ENCODE measurements at regions not wholly inside any gene's neighbourhood (a gene's known extent, or its start where the extent isn't known, plus 50 kb on each side); places are given as distances from the start of the nearest gene placed in this dataset.

DNA sequence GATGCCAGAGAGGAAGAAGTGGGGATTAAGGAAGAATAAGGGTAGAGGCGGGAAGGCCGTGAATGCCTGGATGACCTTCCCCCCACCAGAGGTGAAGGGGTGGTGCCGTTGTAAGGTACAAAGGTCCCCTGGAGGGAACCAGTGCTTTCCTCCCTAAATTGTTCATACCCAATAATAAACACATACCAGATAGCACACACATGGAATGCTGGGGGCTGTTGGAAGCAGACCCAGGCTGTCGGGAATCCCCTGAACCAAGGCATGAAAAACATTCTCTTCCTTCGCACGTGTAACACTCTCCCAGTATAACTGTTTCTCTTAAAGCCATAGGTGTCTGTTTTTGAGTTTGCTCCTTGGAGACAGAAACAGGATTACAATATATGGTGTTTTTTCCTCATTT, 107.1 kb upstream of the CTAGE1 start:
- no TSS peak for BruUV-seq (replicated peaks)
- no peaks in the 10 kb centered on the region for H3K9me3 ChIP-seq (replicated peaks; ENCODE audit: control insufficient read depth, insufficient read depth, low read length)
- FAIRE-seq, result no peak
- WGBS (ENCODE audit: insufficient coverage, insufficient replicate concordance, low lambda C conversion rate, missing lambda C conversion rate), result 41% methylated on average over 6 of the region's 6 CpGs
- no peak overlapping the region for H3K4me3 ChIP-seq
- no peaks in the 10 kb centered on the region for H3K79me2 ChIP-seq (ENCODE audit: control insufficient read depth, insufficient read depth, low read length)
- no peak for ATAC-seq
- H4K20me1 ChIP-seq (ENCODE audit: control insufficient read depth, insufficient read depth), result no peaks in the 10 kb centered on the region
- intact Hi-C loops (cut with micrococcal nuclease; ENCODE audit: unreplicated experiment) (no loop called here), in situ Hi-C loops (cut with MboI) (no loop called here)
- H3K36me3 ChIP-seq (ENCODE audit: control insufficient read depth in 2 of 2, insufficient read depth in 2 of 2, low read length in 1 of 2), result no peaks in the 10 kb centered on the region
- H3K4me2 ChIP-seq (ENCODE audit: control insufficient read depth, insufficient read depth), result no peak overlapping the region
- H3K27ac ChIP-seq (ENCODE audit: control insufficient read depth, insufficient read depth), result no peak overlapping the region
- H3K4me1 ChIP-seq (ENCODE audit: control insufficient read depth, insufficient read depth, low read length), result no peaks in the 10 kb centered on the region
- ChIA-PET CTCF (interaction anchor here (0.6 kb wide), 1 partner anchor 781 kb away, joined by 4 read pairs; no protein-coding TSS in a partner anchor), POLR2A (no interaction called here), RAD21 (ENCODE audit: unreplicated experiment) (no interaction called here), SMC1A (ENCODE audit: uncharacterized antibody, unreplicated experiment) (no interaction called here)
- TF ChIP-seq BCL3 (IDR thresholded peaks at IDR 0.05; ENCODE audit: borderline replicate concordance, insufficient read depth, low read depth, low read length, poor library complexity, severe bottlenecking), result no peak
- TF ChIP-seq TAF1 (IDR thresholded peaks at IDR 0.05; ENCODE audit: borderline replicate concordance, low read depth, low read length), result no peak
- TF ChIP-seq IRF3 (IDR thresholded peaks at IDR 0.05), result no peak
- TF ChIP-seq POLR2AphosphoS5 (IDR thresholded peaks at IDR 0.05; ENCODE audit: low read length), result no peak
- no peak for TF ChIP-seq ZSCAN29 (IDR thresholded peaks at IDR 0.05)
- TF ChIP-seq SRF (IDR thresholded peaks at IDR 0.05; ENCODE audit: low read depth in 2 of 2, low read length in 2 of 2), result no peak
- no peak for DNase-seq (ENCODE audit: low read depth, low spot score)
- no peaks in the 10 kb centered on the region for H3K27me3 ChIP-seq (replicated peaks in 1 of 2; ENCODE audit: control insufficient read depth in 2 of 2, insufficient read depth in 2 of 2, low read length in 1 of 2)
- H2AFZ ChIP-seq (ENCODE audit: control insufficient read depth, low read depth, low read length), result no peak overlapping the region
- H3K9ac ChIP-seq (ENCODE audit: control insufficient read depth, insufficient read depth, low read length), result no peak overlapping the region

- POLR2A ChIA-PET, result no interaction called here
- in situ Hi-C loops (cut with MboI), result no loop called here
- ATAC-seq (no peak), DNase-seq (ENCODE audit: low read depth, low spot score) (no peak), FAIRE-seq (no peak)
- WGBS (ENCODE audit: insufficient coverage, insufficient replicate concordance, low lambda C conversion rate, missing lambda C conversion rate), result 39% methylated on average over 3 of the region's 3 CpGs
- CTCF ChIA-PET, result no interaction called here
- SMC1A ChIA-PET (ENCODE audit: uncharacterized antibody, unreplicated experiment), result no interaction called here
- RAD21 ChIA-PET (ENCODE audit: unreplicated experiment), result no interaction called here
- no peaks in the 10 kb centered on the region for H3K4me1 ChIP-seq (ENCODE audit: control insufficient read depth, insufficient read depth, low read length)
- intact Hi-C loops (cut with micrococcal nuclease; ENCODE audit: unreplicated experiment), result no loop called here
- TF ChIP-seq EGR1 (IDR thresholded peaks at IDR 0.05; ENCODE audit: borderline replicate concordance in 1 of 2, low read depth in 2 of 2, low read length in 2 of 2) (no peak), TBL1XR1 (IDR thresholded peaks at IDR 0.05; ENCODE audit: low read depth, low read length) (no peak), YBX1 (IDR thresholded peaks at IDR 0.05) (no peak), ASH2L (IDR thresholded peaks at IDR 0.05; ENCODE audit: borderline replicate concordance, low read depth) (no peak), CBX5 (IDR thresholded peaks at IDR 0.05; ENCODE audit: low read depth) (no peak), HDGF (IDR thresholded peaks at IDR 0.05) (no peak), RB1 (IDR thresholded peaks at IDR 0.05; ENCODE audit: borderline replicate concordance) (no peak), EZH2 (IDR thresholded peaks at IDR 0.05; ENCODE audit: borderline replicate concordance, control insufficient read depth, low read depth, low read length) (no peak)
- no peaks in the 10 kb centered on the region for H3K27me3 ChIP-seq (replicated peaks in 1 of 2; ENCODE audit: control insufficient read depth in 2 of 2, insufficient read depth in 2 of 2, low read length in 1 of 2)
- no peak overlapping the region for H3K4me2 ChIP-seq (ENCODE audit: control insufficient read depth, insufficient read depth)
- no peaks in the 10 kb centered on the region for H3K36me3 ChIP-seq (ENCODE audit: control insufficient read depth in 2 of 2, insufficient read depth in 2 of 2, low read length in 1 of 2)
- H3K79me2 ChIP-seq (ENCODE audit: control insufficient read depth, insufficient read depth, low read length), result no peaks in the 10 kb centered on the region
- no TSS peak for BruUV-seq (replicated peaks)
- no peak overlapping the region for H3K27ac ChIP-seq (ENCODE audit: control insufficient read depth, insufficient read depth)
- no peaks in the 10 kb centered on the region for H4K20me1 ChIP-seq (ENCODE audit: control insufficient read depth, insufficient read depth)
- H3K9ac ChIP-seq (ENCODE audit: control insufficient read depth, insufficient read depth, low read length), result no peak overlapping the region
- H3K9me3 ChIP-seq (replicated peaks; ENCODE audit: control insufficient read depth, insufficient read depth, low read length), result no peaks in the 10 kb centered on the region
- H2AFZ ChIP-seq (ENCODE audit: control insufficient read depth, low read depth, low read length), result no peak overlapping the region
- H3K4me3 ChIP-seq, result no peak overlapping the region
Observed at GRCh38 chr18:22525313-22525712, 107.6 kb upstream of the CTAGE1 start.

Data from GM12878 (cell line).